OCI-LY1 (cell line): ENCODE measurements at regions not wholly inside any gene's neighbourhood (a gene's known extent, or its start where the extent isn't known, plus 50 kb on each side); places are given as distances from the start of the nearest gene placed in this dataset.

Experiments
- EZH2 ChIP-seq: fragments of 200-600 bp; sonication (generic), shearing (Covaris generic); IDR thresholded peaks from 2 replicates; pipeline ENCODE4 v1.8.0; 2017; ENCODE audit warnings: borderline replicate concordance, mixed run types, mild to moderate bottlenecking, antibody characterized with exemption, low read length, moderate library complexity, mixed read lengths
- TF ChIP-seq, protein P1 (sequence below): fragments of 200-600 bp; sonication (generic), shearing (Covaris generic); IDR thresholded peaks from 2 replicates; pipeline ENCODE4 v1.5.1; 2017; ENCODE audit warnings: mild to moderate bottlenecking, antibody characterized with exemption, low read length, moderate library complexity, mixed read lengths

DNA sequence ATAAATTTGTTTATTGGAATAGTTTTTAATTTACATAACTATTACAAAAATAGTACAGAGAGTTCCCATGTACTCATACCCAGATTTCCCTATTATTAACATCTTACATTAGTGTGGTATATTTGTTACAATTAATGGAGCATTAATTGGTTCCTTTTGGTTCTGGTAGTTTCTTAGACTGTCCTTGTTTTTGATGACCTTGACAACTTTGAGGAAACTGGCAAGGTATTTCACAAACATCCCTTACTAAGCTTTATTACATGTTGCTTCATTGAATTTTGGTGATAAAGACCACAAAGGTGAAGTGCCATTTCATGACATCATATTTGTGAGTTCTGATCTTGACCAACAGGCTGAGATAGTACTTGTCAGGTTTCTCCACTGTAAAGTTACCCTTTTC is 379.0 kb upstream of the GCFC2 start:
- TF ChIP-seq, protein P1, sequence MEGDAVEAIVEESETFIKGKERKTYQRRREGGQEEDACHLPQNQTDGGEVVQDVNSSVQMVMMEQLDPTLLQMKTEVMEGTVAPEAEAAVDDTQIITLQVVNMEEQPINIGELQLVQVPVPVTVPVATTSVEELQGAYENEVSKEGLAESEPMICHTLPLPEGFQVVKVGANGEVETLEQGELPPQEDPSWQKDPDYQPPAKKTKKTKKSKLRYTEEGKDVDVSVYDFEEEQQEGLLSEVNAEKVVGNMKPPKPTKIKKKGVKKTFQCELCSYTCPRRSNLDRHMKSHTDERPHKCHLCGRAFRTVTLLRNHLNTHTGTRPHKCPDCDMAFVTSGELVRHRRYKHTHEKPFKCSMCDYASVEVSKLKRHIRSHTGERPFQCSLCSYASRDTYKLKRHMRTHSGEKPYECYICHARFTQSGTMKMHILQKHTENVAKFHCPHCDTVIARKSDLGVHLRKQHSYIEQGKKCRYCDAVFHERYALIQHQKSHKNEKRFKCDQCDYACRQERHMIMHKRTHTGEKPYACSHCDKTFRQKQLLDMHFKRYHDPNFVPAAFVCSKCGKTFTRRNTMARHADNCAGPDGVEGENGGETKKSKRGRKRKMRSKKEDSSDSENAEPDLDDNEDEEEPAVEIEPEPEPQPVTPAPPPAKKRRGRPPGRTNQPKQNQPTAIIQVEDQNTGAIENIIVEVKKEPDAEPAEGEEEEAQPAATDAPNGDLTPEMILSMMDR, result no peak
- no peak for TF ChIP-seq EZH2
